GM18519 (cell line): ENCODE measurements at regions not wholly inside any gene's neighbourhood (a gene's known extent, or its start where the extent isn't known, plus 50 kb on each side); places are given as distances from the start of the nearest gene placed in this dataset.
"Not testable (repeated sequence)": the region's sequence is repeated elsewhere in the genome, so short reads cannot be mapped to it uniquely, and the experiment has no call there.

ENCODE experiments used
- ATAC-seq: cut with Tn5 transposase; IDR thresholded peaks from one replicate; pipeline ENCODE4 v1.9.1; 2021; ENCODE audit warnings: mild to moderate bottlenecking, moderate library complexity; ENCODE audit not compliant: unreplicated experiment, low FRiP score

DNA sequence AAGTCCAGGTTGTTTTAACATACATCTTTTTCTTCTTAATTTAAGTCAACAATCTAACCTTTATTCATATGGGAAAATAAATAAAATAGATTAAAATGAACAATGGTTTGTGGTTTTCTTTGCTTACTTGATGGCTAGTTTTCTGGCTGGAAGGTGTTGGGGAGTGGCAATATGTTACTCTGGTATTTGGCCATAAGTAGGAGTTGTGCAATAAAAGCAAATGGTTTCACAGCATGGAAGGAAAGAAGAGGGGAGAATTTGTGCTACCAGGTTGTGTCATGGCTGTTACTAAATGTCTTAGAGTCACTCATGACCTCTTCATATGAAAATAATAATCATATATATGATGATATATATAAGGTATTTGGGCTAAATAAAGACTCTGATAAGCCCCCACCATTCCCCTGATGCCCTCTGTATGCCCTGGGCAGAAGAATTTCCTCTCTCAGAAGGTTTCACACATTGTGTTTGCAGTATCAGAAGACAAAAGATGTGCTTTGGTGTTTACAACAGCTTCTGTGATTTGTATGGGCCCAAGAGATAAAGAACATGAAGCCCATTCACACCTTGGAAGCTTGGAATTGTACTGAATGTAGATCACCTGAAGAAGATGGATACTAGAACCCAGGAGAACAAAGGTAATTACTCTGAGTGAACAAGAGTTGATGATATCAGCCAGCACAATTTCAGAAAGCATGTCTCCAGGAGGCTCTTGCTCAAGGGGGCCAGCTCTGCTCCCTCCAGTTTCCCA, 160.9 kb downstream of the ALG10B start:
- ATAC-seq: no peak

- no peak for ATAC-seq
These were observed 164.0 kb downstream of the ALG10B start for GRCh38 chr12:38480594-38480993.

DNA sequence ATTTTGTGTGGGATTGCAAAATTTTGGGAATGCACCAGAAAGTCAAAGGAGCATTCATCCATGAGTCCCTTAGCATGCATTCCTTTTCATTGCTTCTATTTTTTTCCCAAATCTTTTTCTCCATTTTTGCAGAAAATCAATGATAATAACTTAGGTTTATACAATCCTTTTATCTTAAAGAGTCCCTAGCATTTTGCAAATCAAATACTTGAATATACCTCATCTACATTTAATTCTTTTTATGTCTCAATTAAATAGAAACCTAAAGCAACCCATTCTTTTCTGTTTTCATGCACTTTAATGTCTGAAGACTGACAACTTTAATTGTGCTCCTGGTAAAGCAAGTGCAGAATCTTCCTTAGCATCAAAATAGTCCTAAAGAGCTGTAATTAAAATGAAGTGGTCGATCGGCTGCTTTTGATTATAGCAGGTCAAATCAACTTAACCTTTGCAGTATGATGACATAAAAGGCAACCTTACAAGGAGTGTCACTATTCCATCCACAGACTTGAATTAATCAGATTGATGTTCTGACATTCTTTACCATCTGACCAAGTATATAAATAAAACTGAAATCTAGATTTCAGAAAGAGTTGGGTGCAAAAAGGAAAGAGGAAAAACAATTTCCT, 168.4 kb downstream of the ALG10B start:
- ATAC-seq: no peak

DNA sequence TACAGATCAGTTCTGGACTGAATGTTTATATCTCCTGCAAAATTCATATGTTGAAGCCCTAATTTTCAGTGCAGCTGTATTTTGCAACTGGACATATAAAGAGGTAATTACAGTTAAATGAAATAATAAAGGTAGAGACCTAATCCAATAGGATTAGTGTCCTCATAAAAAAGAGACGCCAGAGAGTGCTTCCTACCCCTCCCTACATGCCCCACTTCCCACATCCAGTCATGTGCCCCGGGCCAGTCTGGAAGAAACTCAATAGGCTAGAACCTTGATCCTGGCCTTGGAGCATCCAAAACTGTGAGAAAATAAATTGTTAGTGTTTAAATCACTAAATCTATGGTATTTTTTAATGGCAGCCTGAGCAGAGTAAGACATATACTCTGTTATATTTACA, 172.3 kb downstream of the ALG10B start:
- ATAC-seq: no peak

DNA sequence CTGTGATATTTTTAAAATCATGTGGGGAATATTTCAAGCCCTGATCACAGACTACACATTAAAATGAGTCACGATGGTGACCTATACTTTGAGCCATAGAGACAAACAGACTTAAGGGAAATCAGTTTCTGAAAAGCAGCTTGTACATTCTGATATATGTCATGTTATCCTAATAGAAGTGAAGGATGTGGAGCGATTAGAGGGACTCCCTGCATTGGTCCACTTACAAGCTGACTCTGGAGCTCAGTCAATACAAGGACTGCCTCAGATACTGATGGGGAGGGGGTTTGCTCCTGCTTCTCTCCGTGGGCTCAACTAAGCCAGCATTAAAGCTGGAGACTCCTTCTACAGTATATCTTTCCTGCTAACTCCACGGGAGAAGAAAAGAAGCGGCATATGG, 173.5 kb downstream of the ALG10B start:
- ATAC-seq: no peak

GRCh38 chr12:38490941-38491340, 174.4 kb downstream of the ALG10B start:
- ATAC-seq: no peak

GRCh38 chr12:38501481-38501880, 184.9 kb downstream of the ALG10B start:
- no peak for ATAC-seq

- no peak for ATAC-seq
These were observed 185.4 kb downstream of the ALG10B start for GRCh38 chr12:38501991-38502390.

DNA sequence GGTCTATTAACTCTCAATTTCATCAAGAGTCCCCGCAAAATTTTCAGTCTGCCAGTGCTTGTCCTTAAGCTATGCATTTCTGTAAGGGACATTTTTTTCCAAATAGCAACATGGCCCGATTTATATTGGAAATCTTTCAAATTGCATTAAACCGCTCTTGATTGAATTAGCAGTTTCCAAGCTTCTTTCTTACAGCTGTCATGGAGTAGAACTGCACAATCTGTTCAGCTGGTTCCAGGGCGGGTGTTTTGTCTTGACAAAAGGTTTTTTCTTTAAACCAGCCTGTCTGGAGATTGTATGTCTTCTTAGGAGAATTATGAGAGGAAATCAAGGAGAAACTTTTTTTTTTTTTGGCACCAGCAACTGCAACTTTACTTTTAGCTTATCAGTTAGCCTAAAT, 185.8 kb downstream of the ALG10B start:
- ATAC-seq: no peak

DNA sequence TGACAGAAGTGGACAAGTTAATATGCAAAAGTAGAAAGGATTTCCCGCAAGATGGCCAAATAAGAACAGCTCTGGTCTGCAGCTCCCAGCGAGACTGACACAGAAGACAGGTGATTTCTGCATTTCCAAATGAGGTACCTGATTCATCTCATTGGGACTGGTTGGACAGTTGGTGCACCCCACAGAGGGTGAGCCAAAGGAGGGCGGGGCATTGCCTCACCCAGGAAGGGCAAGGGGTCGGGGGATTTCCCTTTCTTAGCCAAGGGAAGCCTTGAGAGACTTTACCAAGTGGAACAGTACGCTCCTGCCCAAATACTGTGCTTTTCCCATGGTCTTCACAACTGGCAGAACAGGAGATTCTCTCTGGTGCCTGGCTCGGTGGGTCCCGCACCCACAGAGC, 191.3 kb downstream of the ALG10B start:
- no peak for ATAC-seq

DNA sequence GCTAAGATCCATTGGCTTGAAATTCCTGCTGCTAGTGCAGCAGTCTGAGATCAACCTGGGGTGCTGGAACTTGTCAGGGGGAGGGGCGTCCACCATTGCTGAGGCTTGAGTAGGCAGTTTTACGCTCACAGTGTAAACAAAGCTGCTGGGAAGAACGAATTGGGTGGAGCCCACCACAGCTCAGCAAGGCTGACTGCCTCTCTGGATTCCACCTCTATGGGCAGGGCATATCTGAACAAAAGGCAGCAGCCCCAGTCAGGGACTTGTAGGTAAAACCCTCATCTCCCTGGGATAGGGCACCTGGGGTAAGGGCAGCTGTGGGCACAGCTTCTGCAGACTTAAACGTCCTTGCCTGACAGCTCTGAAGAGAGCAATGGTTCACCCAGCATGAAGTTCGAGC, 191.7 kb downstream of the ALG10B start:
- ATAC-seq: no peak

GRCh38 chr12:38515912-38516311, 199.3 kb downstream of the ALG10B start:
- no peak for ATAC-seq

DNA sequence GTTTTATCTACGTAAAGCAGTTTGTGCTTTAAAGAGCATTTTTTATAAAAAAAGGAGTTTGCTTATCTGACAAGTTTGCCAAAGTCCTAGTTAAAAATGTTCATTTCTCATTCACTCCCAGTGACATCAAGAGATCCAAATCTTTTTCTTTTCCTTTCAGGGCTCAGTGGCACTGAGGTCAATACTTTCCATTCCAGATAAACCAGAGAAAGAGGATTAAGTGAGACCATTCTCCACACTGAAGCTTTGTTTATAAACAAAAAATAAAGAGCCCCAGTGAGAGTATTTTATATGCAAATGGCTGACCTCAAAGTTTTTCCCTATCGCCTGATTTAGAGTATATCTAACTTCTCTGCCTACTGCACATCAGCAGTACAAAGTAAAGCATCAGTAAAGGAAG, 199.8 kb downstream of the ALG10B start:
- no peak for ATAC-seq

GRCh38 chr12:38523920-38524319, 207.3 kb downstream of the ALG10B start:
- no peak for ATAC-seq

GRCh38 chr12:38527631-38528030, 211.1 kb downstream of the ALG10B start:
- no peak for ATAC-seq

- ATAC-seq: no peak
These were observed 212.0 kb downstream of the ALG10B start for GRCh38 chr12:38528527-38528926.

- ATAC-seq: not testable (repeated sequence)
These were observed 212.7 kb downstream of the ALG10B start for GRCh38 chr12:38529281-38529680.

- no peak for ATAC-seq
These were observed 221.7 kb downstream of the ALG10B start for GRCh38 chr12:38538319-38538718.

GRCh38 chr12:38540156-38540555, 223.6 kb downstream of the ALG10B start:
- ATAC-seq: no peak

DNA sequence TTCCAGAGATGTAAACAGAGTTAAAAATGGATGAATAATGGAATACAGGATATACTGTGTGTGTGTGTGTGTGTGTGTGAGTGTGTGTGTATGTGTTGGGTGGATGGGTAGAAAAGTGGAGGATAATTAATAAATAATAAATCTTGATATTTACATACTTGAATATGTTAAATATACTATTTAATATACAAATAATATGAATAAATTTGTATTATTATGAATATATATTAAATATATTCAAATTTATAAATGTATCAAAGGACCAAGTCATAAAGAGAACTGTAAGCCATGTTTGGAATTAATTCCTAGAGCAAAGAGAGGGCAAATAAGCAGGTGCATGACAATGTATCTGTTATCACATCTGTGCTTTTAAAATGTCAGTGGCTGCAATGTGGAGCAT, 225.3 kb downstream of the ALG10B start:
- no peak for ATAC-seq

DNA sequence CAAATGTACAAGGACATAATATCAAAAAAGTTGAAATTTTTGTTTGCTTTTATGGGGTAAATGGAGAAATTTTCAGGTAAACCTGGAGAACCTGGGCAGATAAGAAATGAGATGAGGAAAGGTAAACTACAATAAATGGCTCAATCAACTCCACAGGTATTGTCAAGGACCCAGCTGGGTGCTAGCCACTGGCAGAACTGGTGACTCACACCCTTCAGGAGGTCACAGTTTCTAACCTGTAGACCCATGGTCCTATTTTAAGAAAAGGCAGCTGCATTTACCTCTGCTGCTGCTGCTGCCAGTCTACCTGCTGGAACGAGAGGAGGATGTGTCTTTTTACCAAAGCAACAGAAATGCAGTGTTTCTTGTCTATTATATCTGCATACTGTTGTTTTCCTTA, 226.6 kb downstream of the ALG10B start:
- ATAC-seq: no peak

GRCh38 chr12:38544330-38545066, 227.9 kb downstream of the ALG10B start:
- no peak for ATAC-seq
